GM13976 (cell line): ENCODE measurements at regions not wholly inside any gene's neighbourhood (a gene's known extent, or its start where the extent isn't known, plus 50 kb on each side); places are given as distances from the start of the nearest gene placed in this dataset.

Experiments
- DNase-seq: peaks from one replicate; pipeline ENCODE4 v3.0.0; 2012; ENCODE audit warnings: low spot score
- in situ Hi-C: fragments of 300-500 bp; cut with MboI; formaldehyde crosslinking; loops from one replicate; pipeline ENCODE4 v1.12.0; 2022; ENCODE audit warnings: low sequenced_read_pairs, mixed read lengths, inconsistent platforms; ENCODE audit not compliant: unreplicated experiment
- TF ChIP-seq, protein P1 (sequence below): IDR thresholded peaks from 2 replicates; pipeline ENCODE4 v1.5.1; 2012; ENCODE audit warnings: borderline replicate concordance, mild to moderate bottlenecking; ENCODE audit not compliant: insufficient read depth; ENCODE audit errors: extremely low read depth, missing control alignments, control extremely low read depth

DNA sequence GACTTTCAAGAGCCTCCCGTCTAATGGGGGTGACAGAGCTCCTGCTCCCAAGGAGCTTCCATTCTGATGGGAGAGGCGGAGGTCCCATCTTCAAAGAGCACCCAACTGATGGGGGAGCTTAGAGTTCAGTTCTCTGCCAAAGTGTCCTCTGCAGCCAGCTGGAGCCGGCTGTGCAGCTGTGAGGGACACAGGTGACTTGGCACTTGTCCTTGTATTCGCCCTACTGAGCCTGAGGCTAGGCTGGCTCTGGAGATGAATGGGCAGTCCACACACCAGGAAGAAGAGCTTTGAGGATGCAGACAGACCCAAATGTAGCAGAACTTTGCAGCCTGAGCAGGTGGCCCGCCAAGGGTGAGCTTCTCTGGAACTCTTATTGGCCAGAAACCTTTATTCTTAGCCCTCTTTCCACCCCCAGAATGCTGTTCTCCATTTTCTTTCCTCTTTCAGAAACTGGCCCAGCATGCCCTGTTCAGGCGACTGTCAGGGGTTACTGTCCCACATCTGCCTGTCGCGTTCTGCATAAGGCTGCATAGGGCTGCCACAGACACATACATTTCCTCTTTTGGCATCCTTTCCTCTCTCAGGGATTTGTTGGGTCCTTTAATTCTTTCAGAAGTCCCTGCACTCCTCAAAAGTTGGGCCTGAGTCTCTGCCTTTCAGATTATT is 108.7 kb upstream of the LRFN2 start:
- TF ChIP-seq, protein P1, sequence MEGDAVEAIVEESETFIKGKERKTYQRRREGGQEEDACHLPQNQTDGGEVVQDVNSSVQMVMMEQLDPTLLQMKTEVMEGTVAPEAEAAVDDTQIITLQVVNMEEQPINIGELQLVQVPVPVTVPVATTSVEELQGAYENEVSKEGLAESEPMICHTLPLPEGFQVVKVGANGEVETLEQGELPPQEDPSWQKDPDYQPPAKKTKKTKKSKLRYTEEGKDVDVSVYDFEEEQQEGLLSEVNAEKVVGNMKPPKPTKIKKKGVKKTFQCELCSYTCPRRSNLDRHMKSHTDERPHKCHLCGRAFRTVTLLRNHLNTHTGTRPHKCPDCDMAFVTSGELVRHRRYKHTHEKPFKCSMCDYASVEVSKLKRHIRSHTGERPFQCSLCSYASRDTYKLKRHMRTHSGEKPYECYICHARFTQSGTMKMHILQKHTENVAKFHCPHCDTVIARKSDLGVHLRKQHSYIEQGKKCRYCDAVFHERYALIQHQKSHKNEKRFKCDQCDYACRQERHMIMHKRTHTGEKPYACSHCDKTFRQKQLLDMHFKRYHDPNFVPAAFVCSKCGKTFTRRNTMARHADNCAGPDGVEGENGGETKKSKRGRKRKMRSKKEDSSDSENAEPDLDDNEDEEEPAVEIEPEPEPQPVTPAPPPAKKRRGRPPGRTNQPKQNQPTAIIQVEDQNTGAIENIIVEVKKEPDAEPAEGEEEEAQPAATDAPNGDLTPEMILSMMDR = no peak
- no peak for DNase-seq
- in situ Hi-C loops = no loop called here

DNA sequence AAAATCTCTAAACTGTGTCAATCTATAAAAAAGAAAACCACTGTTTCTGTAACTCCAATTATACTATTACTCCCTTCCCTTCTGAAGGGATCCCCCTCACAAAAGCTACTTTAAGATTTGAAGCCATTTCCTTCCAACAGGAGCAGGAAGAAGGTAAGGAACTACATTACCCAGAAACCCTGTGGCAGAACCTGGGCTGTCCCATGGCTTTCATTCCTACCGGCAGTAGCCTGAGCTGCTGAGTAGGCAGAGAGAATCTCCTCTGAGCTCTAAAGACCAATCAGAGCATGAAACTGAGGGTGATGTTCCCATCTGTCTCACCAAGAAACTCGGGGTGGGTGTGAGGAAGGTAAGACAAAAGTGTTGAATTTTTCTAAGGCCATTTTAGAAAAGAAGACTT is 108.0 kb upstream of the LRFN2 start:
- no peak for DNase-seq
- in situ Hi-C loops = no loop called here
- TF ChIP-seq, protein P1 = no peak

DNA sequence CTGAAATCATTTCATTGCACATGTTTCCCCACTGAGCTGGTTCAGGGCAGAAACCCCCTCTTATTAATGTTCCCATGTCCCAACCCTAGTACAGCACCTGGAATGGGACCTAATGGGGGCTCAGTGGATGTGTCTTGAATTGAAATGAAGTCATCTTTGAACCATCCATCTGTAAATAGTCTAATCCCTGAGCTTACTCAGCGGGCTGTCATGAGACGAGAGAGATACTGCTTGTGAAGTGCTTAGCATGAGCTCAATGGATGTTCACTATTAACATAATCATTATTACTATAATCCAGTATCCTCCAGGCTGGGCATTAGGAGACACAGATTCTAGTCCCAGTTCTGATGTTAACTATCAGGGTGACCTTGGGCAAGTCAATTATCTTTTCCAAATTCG is 106.6 kb upstream of the LRFN2 start:
- TF ChIP-seq, protein P1 = no peak
- DNase-seq = no peak
- in situ Hi-C loops = no loop called here

DNA sequence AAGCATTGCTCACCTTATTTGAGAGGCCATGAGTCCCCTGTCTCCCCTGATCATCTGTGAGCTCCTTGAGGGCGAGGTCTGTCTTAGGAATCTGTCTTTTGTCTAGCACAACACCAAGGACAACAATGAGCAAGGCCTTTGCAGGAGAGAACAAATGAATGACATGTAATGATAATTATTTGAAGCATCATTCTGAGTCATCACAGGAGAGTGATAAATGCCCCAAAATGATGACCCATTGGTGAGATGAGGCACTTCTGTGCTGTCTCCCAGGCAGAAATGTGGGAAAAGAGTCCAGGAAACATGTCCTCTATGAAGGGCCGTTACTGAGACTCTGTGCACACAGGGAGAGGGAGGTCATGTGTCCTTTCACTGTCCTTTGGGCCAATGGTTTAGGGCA is 105.2 kb upstream of the LRFN2 start:
- in situ Hi-C loops = no loop called here
- no peak for DNase-seq
- TF ChIP-seq, protein P1 = no peak

DNA sequence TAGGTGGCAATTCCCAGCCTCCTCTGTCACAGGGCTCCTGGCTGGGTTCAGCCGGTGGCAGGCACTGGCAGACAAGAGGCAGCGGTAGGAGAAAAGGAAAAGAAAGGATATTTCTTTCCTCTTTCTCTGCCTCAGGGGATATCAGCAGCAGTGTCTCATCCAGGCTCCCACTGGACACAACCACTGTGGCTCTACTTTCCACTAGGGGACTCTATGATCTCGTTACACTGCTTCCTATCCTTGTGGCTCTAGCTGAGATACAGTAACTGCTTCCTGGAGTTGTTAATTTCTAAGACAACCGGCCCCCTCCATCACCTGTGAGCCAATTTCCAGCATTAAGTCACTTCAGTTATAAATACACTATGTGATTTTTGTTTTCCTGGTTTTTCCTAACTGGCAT is 102.0 kb upstream of the LRFN2 start:
- DNase-seq = no peak
- TF ChIP-seq, protein P1 = no peak
- in situ Hi-C loops = no loop called here

DNA sequence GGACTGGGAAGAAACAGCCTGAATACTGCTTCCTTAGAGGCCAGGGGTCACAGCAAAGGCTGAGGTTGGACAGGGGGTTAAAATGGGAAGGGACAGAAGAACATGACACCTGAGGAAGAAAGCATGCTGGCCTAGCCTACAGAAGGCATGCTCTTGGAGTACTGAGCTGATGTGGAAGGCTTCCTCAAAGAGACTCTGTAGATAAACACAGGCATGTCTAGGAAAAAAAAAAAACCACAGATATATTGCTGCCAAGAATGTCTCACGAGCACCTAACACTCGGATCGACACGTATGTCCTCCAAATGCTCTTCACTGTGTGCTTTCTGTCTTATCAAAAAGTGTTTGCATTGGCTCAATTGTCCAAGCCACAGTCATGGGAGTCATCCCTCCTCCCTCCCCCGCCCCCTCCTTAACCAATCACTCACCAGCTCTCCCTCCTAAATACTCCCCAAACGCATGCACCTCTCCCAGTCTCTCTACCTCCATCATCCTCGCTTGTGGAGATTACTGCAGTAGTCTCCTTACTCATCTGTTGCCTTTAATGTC is 101.1 kb upstream of the LRFN2 start:
- no peak for DNase-seq
- TF ChIP-seq, protein P1 = no peak
- in situ Hi-C loops = no loop called here
